ENCODE measurements at regions not wholly inside any gene's neighbourhood (a gene's known extent, or its start where the extent isn't known, plus 50 kb on each side); places are given as distances from the start of the nearest gene placed in this dataset.

- TF ChIP-seq CHD7 (IDR thresholded peaks at IDR 0.05; ENCODE audit: insufficient replicate concordance, low read length) (no peak), GTF2F1 (IDR thresholded peaks at IDR 0.05; ENCODE audit: borderline replicate concordance, low read depth, low read length) (no peak), BCL11A (IDR thresholded peaks at IDR 0.05; ENCODE audit: low read depth in 2 of 2, low read length in 2 of 2) (no peak), JUND (IDR thresholded peaks at IDR 0.05; ENCODE audit: low read length) (no peak), SRF (IDR thresholded peaks at IDR 0.05; ENCODE audit: low read depth, low read length) (no peak), RNF2 (IDR thresholded peaks at IDR 0.05; ENCODE audit: borderline replicate concordance, low read depth, low read length, missing control alignments, poor library complexity, severe bottlenecking) (no peak), CTCF (IDR thresholded peaks at IDR 0.05; ENCODE audit: control extremely low read depth in 1 of 3, insufficient read depth in 1 of 3, low read depth in 1 of 3, low read length in 3 of 3) (no peak), YY1 (IDR thresholded peaks at IDR 0.05; ENCODE audit: low read depth, low read length) (no peak), CHD2 (IDR thresholded peaks at IDR 0.05; ENCODE audit: low read length) (no peak)
Observed at GRCh38 chr6:24990236-24990845, 54.6 kb upstream of the RIPOR2 start (continued).

Data from H1 (cell line).